ENCODE measurements at regions not wholly inside any gene's neighbourhood (a gene's known extent, or its start where the extent isn't known, plus 50 kb on each side); places are given as distances from the start of the nearest gene placed in this dataset.

DNA sequence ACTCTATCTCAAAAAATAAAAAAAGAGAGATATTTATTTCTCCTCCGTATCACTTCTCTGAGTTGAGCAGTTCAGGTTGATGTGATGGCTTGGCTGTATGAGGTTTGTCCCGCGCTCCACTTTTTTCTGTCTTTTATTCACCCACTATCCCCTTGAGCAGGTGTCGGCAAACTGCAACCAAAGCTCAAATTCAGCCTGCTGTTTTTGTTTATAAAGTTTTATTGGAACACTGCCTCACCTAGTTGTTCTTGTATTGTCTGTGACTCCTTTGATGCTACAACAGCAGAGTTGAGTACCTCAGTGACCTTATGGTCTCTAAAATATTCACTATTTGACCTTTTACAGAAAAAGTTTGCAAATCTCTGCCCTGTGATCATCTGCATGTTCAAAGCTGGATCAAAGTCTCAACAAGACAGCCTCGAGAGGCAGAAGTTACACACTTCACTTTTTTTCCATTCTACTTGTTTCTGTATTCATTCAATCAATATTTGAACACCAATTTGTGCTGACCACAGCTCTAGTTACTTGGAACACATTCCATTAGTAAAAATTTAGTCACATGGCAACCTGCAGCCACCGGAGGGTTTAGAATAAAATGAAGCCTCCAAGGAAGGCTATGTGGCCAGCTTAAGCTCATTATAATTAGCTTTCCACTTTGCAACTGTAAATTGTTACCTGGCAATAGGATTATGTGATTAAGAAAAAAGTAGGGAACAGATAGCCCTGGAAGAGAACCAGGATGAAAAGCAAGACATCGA, 945.8 kb downstream of the KCNJ2 start:
- Histone ChIP-seq H3K9me3 (ENCODE audit: insufficient read depth, low read depth, low read length) (peaks cover 6% of the 10 kb centered on the region; the same call in 1 of the 2 replicates), H3K4me3 (ENCODE audit: low read length, poor library complexity, severe bottlenecking) (no peak overlapping the region), H3F3A (ENCODE audit: low read depth) (no peaks in the 10 kb centered on the region), H3K4me2 (ENCODE audit: low read depth, low read length, poor library complexity, severe bottlenecking) (no peak overlapping the region), H4K20me1 (ENCODE audit: insufficient read depth, low read length, poor library complexity, severe bottlenecking) (no peaks in the 10 kb centered on the region), H3K9me2 (replicated peaks; ENCODE audit: low read depth, low read length) (no peaks in the 10 kb centered on the region), H3K79me2 (ENCODE audit: insufficient read depth, low read length) (no peaks in the 10 kb centered on the region), H2AFZ (ENCODE audit: low read length) (no peak overlapping the region), H3K36me3 (ENCODE audit: insufficient read depth, low read length) (no peaks in the 10 kb centered on the region), H3K4me1 (ENCODE audit: insufficient read depth, low read length, poor library complexity, severe bottlenecking) (no peaks in the 10 kb centered on the region), H3K27me3 (ENCODE audit: insufficient read depth, low read length, poor library complexity, severe bottlenecking) (no peaks in the 10 kb centered on the region), H3K9ac (ENCODE audit: low read depth, low read length, poor library complexity, severe bottlenecking) (no peak overlapping the region)
- TF ChIP-seq, protein P1, sequence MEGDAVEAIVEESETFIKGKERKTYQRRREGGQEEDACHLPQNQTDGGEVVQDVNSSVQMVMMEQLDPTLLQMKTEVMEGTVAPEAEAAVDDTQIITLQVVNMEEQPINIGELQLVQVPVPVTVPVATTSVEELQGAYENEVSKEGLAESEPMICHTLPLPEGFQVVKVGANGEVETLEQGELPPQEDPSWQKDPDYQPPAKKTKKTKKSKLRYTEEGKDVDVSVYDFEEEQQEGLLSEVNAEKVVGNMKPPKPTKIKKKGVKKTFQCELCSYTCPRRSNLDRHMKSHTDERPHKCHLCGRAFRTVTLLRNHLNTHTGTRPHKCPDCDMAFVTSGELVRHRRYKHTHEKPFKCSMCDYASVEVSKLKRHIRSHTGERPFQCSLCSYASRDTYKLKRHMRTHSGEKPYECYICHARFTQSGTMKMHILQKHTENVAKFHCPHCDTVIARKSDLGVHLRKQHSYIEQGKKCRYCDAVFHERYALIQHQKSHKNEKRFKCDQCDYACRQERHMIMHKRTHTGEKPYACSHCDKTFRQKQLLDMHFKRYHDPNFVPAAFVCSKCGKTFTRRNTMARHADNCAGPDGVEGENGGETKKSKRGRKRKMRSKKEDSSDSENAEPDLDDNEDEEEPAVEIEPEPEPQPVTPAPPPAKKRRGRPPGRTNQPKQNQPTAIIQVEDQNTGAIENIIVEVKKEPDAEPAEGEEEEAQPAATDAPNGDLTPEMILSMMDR (conservative IDR thresholded peaks at IDR 0.05; ENCODE audit: low read length) = no peak
- TF ChIP-seq EZH2phosphoT487 (IDR thresholded peaks at IDR 0.05; ENCODE audit: borderline replicate concordance) = no peak

DNA sequence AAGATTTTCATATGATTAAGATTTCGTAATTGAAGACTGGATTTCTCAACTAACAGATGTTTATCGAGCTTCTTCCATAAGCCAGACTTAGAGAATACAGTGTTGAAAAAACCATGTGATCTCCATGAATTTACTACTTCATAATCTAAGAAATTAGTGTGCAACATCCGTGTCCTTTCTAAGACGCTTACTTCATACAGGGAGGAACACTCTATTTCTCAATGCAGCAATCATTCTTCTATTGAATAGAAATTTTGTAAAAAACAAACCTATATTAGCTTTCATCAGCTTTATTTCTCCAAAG, 946.3 kb downstream of the KCNJ2 start:
- no peaks in the 10 kb centered on the region for H4K20me1 ChIP-seq (ENCODE audit: insufficient read depth, low read length, poor library complexity, severe bottlenecking)
- H3K9me3 ChIP-seq (ENCODE audit: insufficient read depth, low read depth, low read length) = peaks cover 6% of the 10 kb centered on the region; the same call in 1 of the 2 replicates
- no peak overlapping the region for H3K4me3 ChIP-seq (ENCODE audit: low read length, poor library complexity, severe bottlenecking)
- no peaks in the 10 kb centered on the region for H3K79me2 ChIP-seq (ENCODE audit: insufficient read depth, low read length)
- TF ChIP-seq, protein P1 (conservative IDR thresholded peaks at IDR 0.05; ENCODE audit: low read length) = no peak
- no peak for TF ChIP-seq EZH2phosphoT487 (IDR thresholded peaks at IDR 0.05; ENCODE audit: borderline replicate concordance)
- no peaks in the 10 kb centered on the region for H3F3A ChIP-seq (ENCODE audit: low read depth)
- H3K9me2 ChIP-seq (replicated peaks; ENCODE audit: low read depth, low read length) = no peaks in the 10 kb centered on the region
- H2AFZ ChIP-seq (ENCODE audit: low read length) = no peak overlapping the region
- no peaks in the 10 kb centered on the region for H3K4me1 ChIP-seq (ENCODE audit: insufficient read depth, low read length, poor library complexity, severe bottlenecking)
- no peaks in the 10 kb centered on the region for H3K36me3 ChIP-seq (ENCODE audit: insufficient read depth, low read length)
- no peak overlapping the region for H3K9ac ChIP-seq (ENCODE audit: low read depth, low read length, poor library complexity, severe bottlenecking)
- H3K27me3 ChIP-seq (ENCODE audit: insufficient read depth, low read length, poor library complexity, severe bottlenecking) = no peaks in the 10 kb centered on the region
- no peak overlapping the region for H3K4me2 ChIP-seq (ENCODE audit: low read depth, low read length, poor library complexity, severe bottlenecking)

DNA sequence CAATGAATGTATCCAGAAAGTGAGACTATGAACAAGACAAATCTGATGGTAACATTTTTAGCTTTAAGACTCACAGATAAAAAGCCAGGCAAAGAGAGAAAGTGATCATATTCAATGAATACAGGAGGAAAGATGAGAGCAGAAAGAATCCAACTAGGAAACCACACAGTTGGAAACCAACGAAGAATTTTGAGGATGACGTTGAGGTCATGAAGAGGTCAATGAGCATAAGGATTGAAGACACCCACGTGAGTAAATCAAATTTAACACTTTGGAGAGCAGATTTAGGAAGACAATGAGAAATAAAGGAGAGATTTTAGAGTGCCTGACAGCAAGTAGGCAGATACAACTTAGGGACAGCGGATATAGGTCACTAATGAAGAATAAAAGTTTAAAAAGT, 948.1 kb downstream of the KCNJ2 start:
- no peak overlapping the region for H3K4me2 ChIP-seq (ENCODE audit: low read depth, low read length, poor library complexity, severe bottlenecking)
- H4K20me1 ChIP-seq (ENCODE audit: insufficient read depth, low read length, poor library complexity, severe bottlenecking) = no peaks in the 10 kb centered on the region
- no peaks in the 10 kb centered on the region for H3K4me1 ChIP-seq (ENCODE audit: insufficient read depth, low read length, poor library complexity, severe bottlenecking)
- no peaks in the 10 kb centered on the region for H3K27me3 ChIP-seq (ENCODE audit: insufficient read depth, low read length, poor library complexity, severe bottlenecking)
- H3K4me3 ChIP-seq (ENCODE audit: low read length, poor library complexity, severe bottlenecking) = no peak overlapping the region
- no peaks in the 10 kb centered on the region for H3K79me2 ChIP-seq (ENCODE audit: insufficient read depth, low read length)
- H3F3A ChIP-seq (ENCODE audit: low read depth) = no peaks in the 10 kb centered on the region
- peaks cover 5% of the 10 kb centered on the region; the same call in 1 of the 2 replicates for H3K9me3 ChIP-seq (ENCODE audit: insufficient read depth, low read depth, low read length)
- H3K36me3 ChIP-seq (ENCODE audit: insufficient read depth, low read length) = no peaks in the 10 kb centered on the region
- H3K9ac ChIP-seq (ENCODE audit: low read depth, low read length, poor library complexity, severe bottlenecking) = no peak overlapping the region
- TF ChIP-seq EZH2phosphoT487 (IDR thresholded peaks at IDR 0.05; ENCODE audit: borderline replicate concordance) = no peak
- TF ChIP-seq, protein P1 (conservative IDR thresholded peaks at IDR 0.05; ENCODE audit: low read length) = no peak
- H3K9me2 ChIP-seq (replicated peaks; ENCODE audit: low read depth, low read length) = no peaks in the 10 kb centered on the region
- no peak overlapping the region for H2AFZ ChIP-seq (ENCODE audit: low read length)

All from Loucy (cell line).